Fibroblast of skin of right quadriceps (primary cell): ENCODE measurements at regions not wholly inside any gene's neighbourhood (a gene's known extent, or its start where the extent isn't known, plus 50 kb on each side); places are given as distances from the start of the nearest gene placed in this dataset.

ENCODE experiments used
- DNase-seq: peaks from one replicate; pipeline ENCODE4 v3.0.0-alpha.2; 2013

GRCh38 chr12:5232826-5233500, 189.3 kb downstream of the KCNA5 start:
- no peak for DNase-seq

- no peak for DNase-seq
Measured at GRCh38 chr12:5236022-5236640, 192.5 kb downstream of the KCNA5 start.

- DNase-seq = no peak
Measured at GRCh38 chr12:5242440-5242839, 189.5 kb upstream of the NTF3 start.

- DNase-seq = no peak
Measured at GRCh38 chr12:5243014-5243413, 188.9 kb upstream of the NTF3 start.

- peak; percentile 23 for DNase-seq
Measured at GRCh38 chr12:5244513-5244972, 187.4 kb upstream of the NTF3 start.

GRCh38 chr12:5246196-5246595, 185.7 kb upstream of the NTF3 start:
- no peak for DNase-seq

- peak; percentile 41 for DNase-seq
Measured at GRCh38 chr12:5247144-5247543, 184.8 kb upstream of the NTF3 start.

GRCh38 chr12:5248230-5248629, 183.7 kb upstream of the NTF3 start:
- DNase-seq = no peak

- DNase-seq = no peak
Measured at GRCh38 chr12:5248999-5249526, 182.8 kb upstream of the NTF3 start.

GRCh38 chr12:5251092-5251491, 180.8 kb upstream of the NTF3 start:
- DNase-seq = no peak

GRCh38 chr12:5251786-5252185, 180.1 kb upstream of the NTF3 start:
- DNase-seq = no peak

GRCh38 chr12:5254703-5255102, 177.2 kb upstream of the NTF3 start:
- DNase-seq = no peak

- DNase-seq = no peak
Measured at GRCh38 chr12:5257763-5258495, 174.0 kb upstream of the NTF3 start.

- peak; percentile 98 for DNase-seq
Measured at GRCh38 chr12:5258498-5258897, 173.4 kb upstream of the NTF3 start.

GRCh38 chr12:5258926-5259325, 173.0 kb upstream of the NTF3 start:
- no peak for DNase-seq

- DNase-seq = peak; percentile 83
Measured at GRCh38 chr12:5259523-5259922, 172.4 kb upstream of the NTF3 start.

GRCh38 chr12:5260086-5260485, 171.8 kb upstream of the NTF3 start:
- DNase-seq = peak; percentile 40

- DNase-seq = no peak
Measured at GRCh38 chr12:5260591-5261086, 171.3 kb upstream of the NTF3 start.

- DNase-seq = peak; percentile 92
Measured at GRCh38 chr12:5262450-5262849, 169.5 kb upstream of the NTF3 start.

GRCh38 chr12:5262885-5263284, 169.0 kb upstream of the NTF3 start:
- DNase-seq = peak; percentile 63

GRCh38 chr12:5264006-5264405, 167.9 kb upstream of the NTF3 start:
- peak; percentile 18 for DNase-seq

- DNase-seq = peak; percentile 75
Measured at GRCh38 chr12:5267603-5268423, 164.1 kb upstream of the NTF3 start.
